ENCODE measurements at regions not wholly inside any gene's neighbourhood (a gene's known extent, or its start where the extent isn't known, plus 50 kb on each side); places are given as distances from the start of the nearest gene placed in this dataset.

DNA sequence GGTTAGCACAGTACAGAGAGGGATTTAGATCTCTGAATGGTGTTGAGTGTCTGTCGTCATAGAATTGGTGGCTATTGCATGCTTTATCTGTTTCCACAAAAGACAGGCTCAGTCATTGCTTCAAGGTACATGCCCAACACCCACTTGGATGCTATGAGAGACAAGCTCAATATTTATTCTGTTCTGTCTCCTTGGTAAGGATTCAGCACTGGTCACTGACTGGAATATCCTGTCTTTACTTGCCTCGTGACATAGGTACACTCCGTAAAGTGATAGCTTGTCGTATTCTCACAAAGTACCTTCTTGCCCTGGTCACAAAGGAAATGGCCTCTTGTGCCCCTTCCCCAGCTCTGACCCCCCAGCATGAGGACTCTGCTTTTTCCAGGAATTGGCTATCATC, 72.8 kb upstream of the CTNNB1 start:
- TF ChIP-seq EZH2phosphoT487 (IDR thresholded peaks at IDR 0.05; ENCODE audit: low read depth, severe bottlenecking, unreplicated experiment) (no peak), EZH2 (IDR thresholded peaks at IDR 0.05; ENCODE audit: borderline replicate concordance) (no peak)
- TF ChIP-seq, protein P1, sequence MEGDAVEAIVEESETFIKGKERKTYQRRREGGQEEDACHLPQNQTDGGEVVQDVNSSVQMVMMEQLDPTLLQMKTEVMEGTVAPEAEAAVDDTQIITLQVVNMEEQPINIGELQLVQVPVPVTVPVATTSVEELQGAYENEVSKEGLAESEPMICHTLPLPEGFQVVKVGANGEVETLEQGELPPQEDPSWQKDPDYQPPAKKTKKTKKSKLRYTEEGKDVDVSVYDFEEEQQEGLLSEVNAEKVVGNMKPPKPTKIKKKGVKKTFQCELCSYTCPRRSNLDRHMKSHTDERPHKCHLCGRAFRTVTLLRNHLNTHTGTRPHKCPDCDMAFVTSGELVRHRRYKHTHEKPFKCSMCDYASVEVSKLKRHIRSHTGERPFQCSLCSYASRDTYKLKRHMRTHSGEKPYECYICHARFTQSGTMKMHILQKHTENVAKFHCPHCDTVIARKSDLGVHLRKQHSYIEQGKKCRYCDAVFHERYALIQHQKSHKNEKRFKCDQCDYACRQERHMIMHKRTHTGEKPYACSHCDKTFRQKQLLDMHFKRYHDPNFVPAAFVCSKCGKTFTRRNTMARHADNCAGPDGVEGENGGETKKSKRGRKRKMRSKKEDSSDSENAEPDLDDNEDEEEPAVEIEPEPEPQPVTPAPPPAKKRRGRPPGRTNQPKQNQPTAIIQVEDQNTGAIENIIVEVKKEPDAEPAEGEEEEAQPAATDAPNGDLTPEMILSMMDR (IDR thresholded peaks at IDR 0.05; ENCODE audit: poor library complexity): no peak

Measured in hepatocyte (in vitro differentiated cells).